RWPE2 (cell line): ENCODE measurements at regions not wholly inside any gene's neighbourhood (a gene's known extent, or its start where the extent isn't known, plus 50 kb on each side); places are given as distances from the start of the nearest gene placed in this dataset.
A peak's percentile ranks its signal among the peaks of the same experiment; 100 is the strongest.

Source experiments
- ATAC-seq: fragments of 200-7000 bp; cut with Tn5 transposase; 3 replicates; pipeline ENCODE4 v1.9.1; 2021; ENCODE audit warnings: low read depth
- DNase-seq: peaks from one replicate; pipeline ENCODE4 v3.0.0-alpha.2; 2020; ENCODE audit warnings: low spot score
- H3K27ac ChIP-seq: fragments of 450-650 bp; 2 replicates; pipeline ENCODE4 v1.5.1; 2017; ENCODE audit warnings: mild to moderate bottlenecking; ENCODE audit not compliant: poor library complexity, severe bottlenecking
- H3K27me3 ChIP-seq: fragments of 250-450 bp; sonication (Bioruptor Pico); 2 replicates; pipeline ENCODE4 v1.5.1; 2021; ENCODE audit warnings: mild to moderate bottlenecking, moderate library complexity; ENCODE audit not compliant: insufficient read depth, poor library complexity, severe bottlenecking
- H3K36me3 ChIP-seq: fragments of 250-450 bp; sonication (Bioruptor Pico); 2 replicates; pipeline ENCODE4 v1.5.1; 2020; ENCODE audit warnings: low read depth, mild to moderate bottlenecking, moderate library complexity
- H3K4me1 ChIP-seq: fragments of 250-450 bp; sonication (Bioruptor Pico); 2 replicates; pipeline ENCODE4 v1.5.1; 2021; ENCODE audit warnings: mild to moderate bottlenecking, moderate library complexity; ENCODE audit not compliant: insufficient read depth, poor library complexity, severe bottlenecking
- H3K4me3 ChIP-seq: fragments of 250-450 bp; sonication (Bioruptor Pico); 2 replicates; pipeline ENCODE4 v1.5.1; 2021; ENCODE audit warnings: mild to moderate bottlenecking, moderate library complexity; ENCODE audit not compliant: severe bottlenecking
- H3K9me3 ChIP-seq: fragments of 250-450 bp; sonication (Bioruptor Pico); 2 replicates; pipeline ENCODE4 v1.5.1; 2021; ENCODE audit warnings: mild to moderate bottlenecking, moderate library complexity; ENCODE audit not compliant: severe bottlenecking
- CTCF ChIP-seq: fragments of 450-650 bp; IDR thresholded peaks from one replicate; pipeline ENCODE4 v1.5.1; 2017; ENCODE audit warnings: mild to moderate bottlenecking, moderate library complexity; ENCODE audit not compliant: poor library complexity, severe bottlenecking

- H3K4me3 ChIP-seq, result no peak overlapping the region
- no peaks in the 10 kb centered on the region for H3K9me3 ChIP-seq
- DNase-seq (no peak), ATAC-seq (no peak)
- H3K27me3 ChIP-seq, result no peaks in the 10 kb centered on the region
- TF ChIP-seq CTCF, result no peak
- H3K36me3 ChIP-seq, result no peaks in the 10 kb centered on the region
- H3K4me1 ChIP-seq, result peaks cover 22% of the 10 kb centered on the region
- H3K27ac ChIP-seq, result peak overlapping the region; percentile 21
These were observed 201.8 kb upstream of the PRNP start for GRCh38 chr20:4484379-4484997.

- no peaks in the 10 kb centered on the region for H3K36me3 ChIP-seq
- ATAC-seq, result no peak
- H3K4me1 ChIP-seq, result peaks cover 17% of the 10 kb centered on the region
- no peaks in the 10 kb centered on the region for H3K27me3 ChIP-seq
- no peak overlapping the region for H3K4me3 ChIP-seq
- H3K27ac ChIP-seq, result peak overlapping the region; percentile 21
- no peak for DNase-seq
- no peak for TF ChIP-seq CTCF
- no peaks in the 10 kb centered on the region for H3K9me3 ChIP-seq
These were observed 202.3 kb upstream of the PRNP start for GRCh38 chr20:4483961-4484360.

- H3K9me3 ChIP-seq, result no peaks in the 10 kb centered on the region
- no peaks in the 10 kb centered on the region for H3K36me3 ChIP-seq
- ATAC-seq (peak; percentile 66; the same call in 1 of the 3 replicates), DNase-seq (no peak)
- H3K4me3 ChIP-seq, result no peak overlapping the region
- no peak for TF ChIP-seq CTCF
- peak overlapping the region; percentile 21 for H3K27ac ChIP-seq
- no peaks in the 10 kb centered on the region for H3K27me3 ChIP-seq
- H3K4me1 ChIP-seq, result peaks cover 12% of the 10 kb centered on the region
These were observed 202.8 kb upstream of the PRNP start for GRCh38 chr20:4483486-4483885.

GRCh38 chr20:4480104-4480503, 206.2 kb upstream of the PRNP start:
- H3K27ac ChIP-seq, result no peak overlapping the region
- H3K36me3 ChIP-seq, result no peaks in the 10 kb centered on the region
- no peak for TF ChIP-seq CTCF
- H3K9me3 ChIP-seq, result no peaks in the 10 kb centered on the region
- DNase-seq, result no peak
- no peaks in the 10 kb centered on the region for H3K27me3 ChIP-seq
- no peak overlapping the region for H3K4me3 ChIP-seq
- H3K4me1 ChIP-seq, result peaks cover 6% of the 10 kb centered on the region
- ATAC-seq, result no peak; the same call in 2 of the 3 replicates

GRCh38 chr20:4476903-4477500, 209.3 kb upstream of the PRNP start:
- Histone ChIP-seq H3K27ac (no peak overlapping the region), H3K4me1 (no peaks in the 10 kb centered on the region), H3K27me3 (no peaks in the 10 kb centered on the region), H3K4me3 (no peak overlapping the region), H3K36me3 (no peaks in the 10 kb centered on the region), H3K9me3 (no peaks in the 10 kb centered on the region)
- no peak for ATAC-seq
- no peak for TF ChIP-seq CTCF
- no peak for DNase-seq
